GM12878 (cell line): ENCODE measurements at regions not wholly inside any gene's neighbourhood (a gene's known extent, or its start where the extent isn't known, plus 50 kb on each side); places are given as distances from the start of the nearest gene placed in this dataset.

Experiments used
- ATAC-seq: fragments of 200-7000 bp; cut with Tn5 transposase; 3 replicates; pipeline ENCODE4 v1.9.1; 2020; ENCODE audit warnings: mild to moderate bottlenecking, moderate library complexity
- BruUV-seq: library from RNA; stranded (reverse); fragments of 400-500 nt; replicated peaks from 2 replicates; lab custom pipeline; 2021; lab: Mats Ljungman, UMichigan
- CTCF ChIA-PET: fragments of 300-600 bp; sonication (Branson Sonifier 250); formaldehyde crosslinking; extraction: SDS; loops from one replicate; lab custom pipeline; 2021; ENCODE audit warnings: inconsistent platforms; lab: Yijun Ruan, JAX
- POLR2A ChIA-PET: fragments of 350-600 bp; formaldehyde crosslinking; extraction: SDS; loops from one replicate; lab custom pipeline; 2021; ENCODE audit warnings: inconsistent platforms; lab: Charles Lee
- RAD21 ChIA-PET: fragments of 300-600 bp; sonication (Branson Sonifier 250); formaldehyde crosslinking; loops from one replicate; lab custom pipeline; 2023; ENCODE audit warnings: antibody characterized with exemption; ENCODE audit not compliant: unreplicated experiment; lab: Charles Lee
- SMC1A ChIA-PET: fragments of 300-600 bp; sonication (Branson Sonifier 250); formaldehyde crosslinking; loops from one replicate; lab custom pipeline; 2023; ENCODE audit not compliant: unreplicated experiment, uncharacterized antibody; lab: Charles Lee
- DNase-seq: peaks from one replicate; pipeline ENCODE4 v3.0.0-alpha.2; 2011; ENCODE audit warnings: low read depth, low spot score
- FAIRE-seq: peaks from 3 replicates; lab custom pipeline; 2011; peaks lifted over from hg19 to GRCh38; lab: Jason Lieb, UNC
- H2AFZ ChIP-seq: 2 replicates; pipeline ENCODE4 v1.6.0; 2011; ENCODE audit warnings: low read depth, low read length, control low read depth; ENCODE audit not compliant: control insufficient read depth
- H3K27ac ChIP-seq: 2 replicates; pipeline ENCODE4 v1.5.1; 2011; ENCODE audit warnings: control low read depth; ENCODE audit not compliant: control insufficient read depth, insufficient read depth
- H3K27me3 ChIP-seq, 2 experiments: replicated peaks in 1 of 2; 2 replicates each; pipeline versions ENCODE4 v1.6.0 to v1.6.1; 2011; ENCODE audit warnings: low read length in 1 of 2; ENCODE audit not compliant: control insufficient read depth in 2 of 2, insufficient read depth in 2 of 2
- H3K36me3 ChIP-seq, 2 experiments: 2 replicates each; pipeline ENCODE4 v1.5.1; 2011; ENCODE audit warnings: low read length in 1 of 2; ENCODE audit not compliant: control insufficient read depth in 2 of 2, insufficient read depth in 2 of 2
- H3K4me1 ChIP-seq: 2 replicates; pipeline ENCODE4 v1.6.1; 2011; ENCODE audit warnings: mild to moderate bottlenecking, low read length, moderate library complexity, mixed read lengths; ENCODE audit not compliant: control insufficient read depth, insufficient read depth
- H3K4me2 ChIP-seq: 2 replicates; pipeline ENCODE4 v1.6.0; 2011; ENCODE audit warnings: control low read depth; ENCODE audit not compliant: control insufficient read depth, insufficient read depth
- H3K4me3 ChIP-seq: fragments of 200-600 bp; sonication (generic); 2 replicates; pipeline ENCODE4 v1.5.1; 2016
- H3K79me2 ChIP-seq: 2 replicates; pipeline ENCODE4 v1.6.0; 2011; ENCODE audit warnings: low read length; ENCODE audit not compliant: control insufficient read depth, insufficient read depth
- H3K9ac ChIP-seq: 2 replicates; pipeline ENCODE4 v1.8.0; 2011; ENCODE audit warnings: low read length, control low read depth, mixed read lengths; ENCODE audit not compliant: control insufficient read depth, insufficient read depth
- H3K9me3 ChIP-seq: replicated peaks from 3 replicates; pipeline ENCODE4 v1.5.1; 2011; ENCODE audit warnings: mild to moderate bottlenecking, low read length; ENCODE audit not compliant: control insufficient read depth, insufficient read depth
- H4K20me1 ChIP-seq: 2 replicates; pipeline ENCODE4 v1.6.0; 2011; ENCODE audit not compliant: control insufficient read depth, insufficient read depth
- ASH2L ChIP-seq: fragments of 300-600, 200-600 bp; sonication (generic); IDR thresholded peaks from 2 replicates; pipeline ENCODE4 v1.6.1; 2017; ENCODE audit warnings: low read depth, mild to moderate bottlenecking, borderline replicate concordance
- ATF2 ChIP-seq: IDR thresholded peaks from 2 replicates; pipeline ENCODE4 v1.6.1; 2012; ENCODE audit warnings: low read length, inconsistent platforms
- BCL11A ChIP-seq: IDR thresholded peaks from 2 replicates; pipeline ENCODE4 v1.6.1; 2011; ENCODE audit warnings: low read depth, low read length
- CBX3 ChIP-seq: fragments of 200-600 bp; sonication (generic); IDR thresholded peaks from 2 replicates; pipeline ENCODE4 v1.6.1; 2016; ENCODE audit warnings: low read depth, borderline replicate concordance
- CHD2 ChIP-seq: IDR thresholded peaks from 2 replicates; pipeline ENCODE4 v1.6.1; 2011; ENCODE audit warnings: low read depth, low read length, improper control_type of control experiment, borderline replicate concordance
- NFIC ChIP-seq: IDR thresholded peaks from 2 replicates; pipeline ENCODE4 v1.6.1; 2012; ENCODE audit warnings: low read depth, mild to moderate bottlenecking, inconsistent platforms, low read length, moderate library complexity
- NFYB ChIP-seq: IDR thresholded peaks from 2 replicates; pipeline ENCODE4 v1.6.1; 2011; ENCODE audit warnings: low read depth, mild to moderate bottlenecking, low read length, improper control_type of control experiment, moderate library complexity; ENCODE audit not compliant: insufficient read depth
- NR2C2 ChIP-seq: IDR thresholded peaks from 2 replicates; pipeline ENCODE4 v1.6.1; 2011; ENCODE audit warnings: borderline replicate concordance, low read depth; ENCODE audit not compliant: control insufficient read depth, insufficient read length
- NR2F1 ChIP-seq: fragments of 450-650 bp; conservative IDR thresholded peaks from 2 replicates; pipeline ENCODE4 v1.6.1; 2017; ENCODE audit warnings: mild to moderate bottlenecking
- SP1 ChIP-seq: IDR thresholded peaks from one replicate; pipeline ENCODE4 v1.6.1; 2011; ENCODE audit warnings: low read depth, low read length
- SREBF2 ChIP-seq: IDR thresholded peaks from 2 replicates; pipeline ENCODE4 v1.6.1; 2012; ENCODE audit warnings: mild to moderate bottlenecking, low read length
- TARDBP ChIP-seq: IDR thresholded peaks from 2 replicates; pipeline ENCODE4 v1.6.1; 2016; ENCODE audit warnings: borderline replicate concordance
- USF1 ChIP-seq: IDR thresholded peaks from 2 replicates; pipeline ENCODE4 v1.6.1; 2011; ENCODE audit warnings: borderline replicate concordance, low read depth, mild to moderate bottlenecking, moderate library complexity, mixed read lengths, low read length; ENCODE audit not compliant: insufficient read depth; ENCODE audit errors: extremely low read length
- ZZZ3 ChIP-seq: IDR thresholded peaks from 2 replicates; pipeline ENCODE4 v1.6.1; 2011; ENCODE audit warnings: low read depth; ENCODE audit not compliant: control insufficient read depth, insufficient read length
- WGBS: methylation state at CpG from one replicate; pipeline ENCODE4 v1.1.6; 2016; ENCODE audit warnings: low lambda C conversion rate; ENCODE audit not compliant: insufficient replicate concordance, insufficient coverage; ENCODE audit errors: missing lambda C conversion rate; 5-methylcytosine and 5-hydroxymethylcytosine counted together
- in situ Hi-C: fragments of 300-500 bp; cut with MboI; formaldehyde crosslinking; loops from 9 replicates; pipeline ENCODE4 v1.14.3; 2018; ENCODE audit warnings: mixed read lengths
- intact Hi-C: fragments of 100-400 bp; cut with micrococcal nuclease; formaldehyde crosslinking; loops from one replicate; pipeline ENCODE4 v1.14.2; 2022; ENCODE audit not compliant: unreplicated experiment

- RAD21 ChIA-PET, result no interaction called here
- in situ Hi-C loops (no loop called here), intact Hi-C loops (no loop called here)
- no peaks in the 10 kb centered on the region for H3K4me1 ChIP-seq
- no peaks in the 10 kb centered on the region for H4K20me1 ChIP-seq
- no peak for ATAC-seq
- SMC1A ChIA-PET, result no interaction called here
- no peak for TF ChIP-seq ASH2L
- no peak for TF ChIP-seq NR2F1
- no peak for TF ChIP-seq BCL11A
- no peak for TF ChIP-seq ZZZ3
- TF ChIP-seq CBX3, result no peak
- TF ChIP-seq NFYB, result no peak
- TF ChIP-seq USF1, result no peak
- no peak for TF ChIP-seq TARDBP
- no peak for TF ChIP-seq SP1
- TF ChIP-seq NFIC, result no peak
- TF ChIP-seq CHD2, result no peak
- TF ChIP-seq NR2C2, result no peak
- no peak for TF ChIP-seq SREBF2
- no peak for TF ChIP-seq ATF2
- POLR2A ChIA-PET, result no interaction called here
- CTCF ChIA-PET, result no interaction called here
- no peak overlapping the region for H3K27ac ChIP-seq
- H3K27me3 ChIP-seq, result no peaks in the 10 kb centered on the region
- 3% methylated on average over 8 of the region's 8 CpGs for WGBS
- no peak overlapping the region for H3K4me2 ChIP-seq
- no peaks in the 10 kb centered on the region for H3K36me3 ChIP-seq
- H3K9me3 ChIP-seq, result no peaks in the 10 kb centered on the region
- BruUV-seq, result no TSS peak
- H2AFZ ChIP-seq, result no peak overlapping the region
- H3K79me2 ChIP-seq, result no peaks in the 10 kb centered on the region
- H3K9ac ChIP-seq, result no peak overlapping the region
- no peak for FAIRE-seq
- H3K4me3 ChIP-seq, result no peak overlapping the region
- no peak for DNase-seq
Measured at GRCh38 chr5:99955962-99956361, 579.2 kb upstream of the FAM174A start.
